Liver (tissue), 3 donors: ENCODE measurements at regions not wholly inside any gene's neighbourhood (a gene's known extent, or its start where the extent isn't known, plus 50 kb on each side); places are given as distances from the start of the nearest gene placed in this dataset.

Experiments used
- GABPA ChIP-seq, 2 donors: IDR thresholded peaks in 1 of 2; conservative IDR thresholded peaks in 1 of 2; 2 replicates each; pipeline ENCODE4 v1.6.1; 2016; ENCODE audit warnings: antibody characterized with exemption in 2 of 2, mild to moderate bottlenecking in 1 of 2, moderate library complexity in 1 of 2
- HNF4G ChIP-seq: IDR thresholded peaks from 2 replicates; pipeline ENCODE4 v1.6.1; 2016; ENCODE audit warnings: antibody characterized with exemption
- JUND ChIP-seq, 2 donors: IDR thresholded peaks; 2 replicates each; pipeline ENCODE4 v1.6.1; 2016; ENCODE audit warnings: antibody characterized with exemption in 2 of 2
- TAF1 ChIP-seq: conservative IDR thresholded peaks from 2 replicates; pipeline ENCODE4 v1.6.1; 2016; ENCODE audit warnings: antibody characterized with exemption, mild to moderate bottlenecking
- YY1 ChIP-seq: IDR thresholded peaks from 2 replicates; pipeline ENCODE4 v1.6.1; 2016; ENCODE audit warnings: antibody characterized with exemption, mild to moderate bottlenecking
- TF ChIP-seq, protein P1 (sequence below): fragments of 150-350 bp; IDR thresholded peaks from 2 replicates; pipeline ENCODE4 v1.5.1; 2017; ENCODE audit warnings: improper control_type of control experiment, low read depth, low read length; ENCODE audit not compliant: missing input control
- TF ChIP-seq, protein P2 (sequence below): IDR thresholded peaks from 2 replicates; pipeline ENCODE4 v1.6.1; 2016; ENCODE audit warnings: antibody characterized with exemption
- donor health status: healthy.
- donor health status: healthy.

DNA sequence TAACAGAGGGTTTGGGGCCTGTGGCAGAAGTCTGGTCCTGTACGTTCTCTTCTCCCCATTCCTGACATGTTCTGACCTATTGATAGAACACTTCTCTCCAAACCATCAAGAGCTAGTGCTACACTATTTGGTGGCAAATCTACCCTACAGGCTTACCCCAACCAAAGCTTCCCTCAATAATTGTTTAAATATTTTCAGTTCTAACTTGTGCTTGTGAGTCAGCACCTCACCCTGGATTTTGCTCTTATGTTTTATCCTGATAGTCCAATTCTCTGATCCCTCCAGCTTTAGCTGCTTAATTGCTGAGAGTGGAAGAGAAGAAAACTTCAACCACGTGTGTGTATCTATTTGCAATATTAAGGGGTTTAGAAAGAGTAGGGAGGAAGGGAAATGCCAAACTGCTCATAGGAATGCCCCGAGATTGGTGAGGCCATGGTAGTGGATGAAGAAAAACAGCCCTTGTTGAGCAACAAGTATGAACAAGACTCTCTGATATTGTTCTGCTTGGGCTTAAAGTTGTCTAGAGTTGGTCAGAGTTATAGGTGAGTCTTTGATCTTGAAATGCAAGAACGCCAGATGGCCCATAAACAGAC is 67.8 kb upstream of the PARD3B start:
- TF ChIP-seq, protein P1, sequence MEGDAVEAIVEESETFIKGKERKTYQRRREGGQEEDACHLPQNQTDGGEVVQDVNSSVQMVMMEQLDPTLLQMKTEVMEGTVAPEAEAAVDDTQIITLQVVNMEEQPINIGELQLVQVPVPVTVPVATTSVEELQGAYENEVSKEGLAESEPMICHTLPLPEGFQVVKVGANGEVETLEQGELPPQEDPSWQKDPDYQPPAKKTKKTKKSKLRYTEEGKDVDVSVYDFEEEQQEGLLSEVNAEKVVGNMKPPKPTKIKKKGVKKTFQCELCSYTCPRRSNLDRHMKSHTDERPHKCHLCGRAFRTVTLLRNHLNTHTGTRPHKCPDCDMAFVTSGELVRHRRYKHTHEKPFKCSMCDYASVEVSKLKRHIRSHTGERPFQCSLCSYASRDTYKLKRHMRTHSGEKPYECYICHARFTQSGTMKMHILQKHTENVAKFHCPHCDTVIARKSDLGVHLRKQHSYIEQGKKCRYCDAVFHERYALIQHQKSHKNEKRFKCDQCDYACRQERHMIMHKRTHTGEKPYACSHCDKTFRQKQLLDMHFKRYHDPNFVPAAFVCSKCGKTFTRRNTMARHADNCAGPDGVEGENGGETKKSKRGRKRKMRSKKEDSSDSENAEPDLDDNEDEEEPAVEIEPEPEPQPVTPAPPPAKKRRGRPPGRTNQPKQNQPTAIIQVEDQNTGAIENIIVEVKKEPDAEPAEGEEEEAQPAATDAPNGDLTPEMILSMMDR, result no peak
- TF ChIP-seq GABPA (IDR thresholded peaks at IDR 0.05 in 1 of 2, conservative IDR thresholded peaks at IDR 0.05 in 1 of 2) (no peak), YY1 (no peak), HNF4G (no peak), TAF1 (no peak), JUND (IDR thresholded peaks at IDR 0.05) (no peak)
- TF ChIP-seq, protein P2, sequence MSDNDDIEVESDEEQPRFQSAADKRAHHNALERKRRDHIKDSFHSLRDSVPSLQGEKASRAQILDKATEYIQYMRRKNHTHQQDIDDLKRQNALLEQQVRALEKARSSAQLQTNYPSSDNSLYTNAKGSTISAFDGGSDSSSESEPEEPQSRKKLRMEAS, result no peak
